Calu3 (cell line): ENCODE measurements at regions not wholly inside any gene's neighbourhood (a gene's known extent, or its start where the extent isn't known, plus 50 kb on each side); places are given as distances from the start of the nearest gene placed in this dataset.

Source experiments
- BruUV-seq: library from RNA; stranded (reverse); fragments of 400-500 nt; replicated peaks from 2 replicates; lab custom pipeline; 2021; lab: Mats Ljungman, UMichigan
- CTCF ChIA-PET: fragments of 300-600 bp; sonication (Branson Sonifier 250); formaldehyde crosslinking; loops from one replicate; lab custom pipeline; 2022; ENCODE audit warnings: antibody characterized with exemption; lab: Charles Lee
- DNase-seq: peaks from one replicate; pipeline ENCODE4 v3.0.0; 2022
- H3K27ac Mint-ChIP-seq: one replicate; pipeline ENCODE4 v1.8.0; 2022; ENCODE audit warnings: mixed read lengths; ENCODE audit not compliant: unreplicated experiment
- H3K27me3 Mint-ChIP-seq: one replicate; pipeline ENCODE4 v1.8.0; 2022; ENCODE audit warnings: mixed read lengths; ENCODE audit not compliant: unreplicated experiment
- H3K36me3 Mint-ChIP-seq: one replicate; pipeline ENCODE4 v1.8.0; 2022; ENCODE audit warnings: mild to moderate bottlenecking, moderate library complexity, mixed read lengths; ENCODE audit not compliant: insufficient read depth, unreplicated experiment
- H3K4me1 Mint-ChIP-seq: one replicate; pipeline ENCODE4 v1.8.0; 2022; ENCODE audit warnings: mild to moderate bottlenecking, low read depth, mixed read lengths; ENCODE audit not compliant: unreplicated experiment
- H3K4me3 Mint-ChIP-seq: one replicate; pipeline ENCODE4 v1.8.0; 2022; ENCODE audit warnings: mild to moderate bottlenecking, low read depth, moderate library complexity, mixed read lengths; ENCODE audit not compliant: unreplicated experiment
- H3K9me3 Mint-ChIP-seq: one replicate; pipeline ENCODE4 v1.8.0; 2022; ENCODE audit warnings: low read depth, mixed read lengths; ENCODE audit not compliant: unreplicated experiment
- intact Hi-C: fragments of 100-400 bp; cut with micrococcal nuclease; formaldehyde crosslinking; loops from one replicate; pipeline ENCODE4 v1.10.0; 2022; ENCODE audit not compliant: unreplicated experiment
- TF ChIP-seq, protein P1 (sequence below): fragments of 200-600 bp; IDR thresholded peaks from one replicate; pipeline ENCODE4 v1.8.0; 2022; ENCODE audit warnings: antibody characterized with exemption; ENCODE audit not compliant: unreplicated experiment

DNA sequence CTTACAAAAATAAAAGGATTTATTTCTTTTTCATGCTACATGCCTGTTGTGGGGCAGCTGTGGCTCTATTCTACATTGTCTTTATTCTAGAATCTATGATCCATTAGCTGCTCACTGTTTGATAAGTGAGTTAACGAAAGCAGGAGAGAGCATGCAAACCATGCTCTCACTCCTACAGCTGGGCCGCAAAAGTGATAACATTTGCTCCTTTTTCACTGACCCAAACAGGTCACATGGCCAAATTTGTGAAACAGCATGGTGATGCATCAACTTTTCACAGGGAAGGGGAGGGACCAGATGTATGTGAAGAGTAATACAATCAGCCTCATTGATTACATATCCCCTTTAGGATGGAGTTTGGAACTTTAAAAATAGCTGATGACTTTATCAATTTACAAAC lies 456.9 kb upstream of the SYT1 start:
- CTCF ChIA-PET, result no interaction called here
- H3K4me3 Mint-ChIP-seq, result no peak overlapping the region
- no peak overlapping the region for H3K27ac Mint-ChIP-seq
- DNase-seq, result no peak
- no TSS peak for BruUV-seq
- no peaks in the 10 kb centered on the region for H3K36me3 Mint-ChIP-seq
- H3K27me3 Mint-ChIP-seq, result no peaks in the 10 kb centered on the region
- TF ChIP-seq, protein P1, sequence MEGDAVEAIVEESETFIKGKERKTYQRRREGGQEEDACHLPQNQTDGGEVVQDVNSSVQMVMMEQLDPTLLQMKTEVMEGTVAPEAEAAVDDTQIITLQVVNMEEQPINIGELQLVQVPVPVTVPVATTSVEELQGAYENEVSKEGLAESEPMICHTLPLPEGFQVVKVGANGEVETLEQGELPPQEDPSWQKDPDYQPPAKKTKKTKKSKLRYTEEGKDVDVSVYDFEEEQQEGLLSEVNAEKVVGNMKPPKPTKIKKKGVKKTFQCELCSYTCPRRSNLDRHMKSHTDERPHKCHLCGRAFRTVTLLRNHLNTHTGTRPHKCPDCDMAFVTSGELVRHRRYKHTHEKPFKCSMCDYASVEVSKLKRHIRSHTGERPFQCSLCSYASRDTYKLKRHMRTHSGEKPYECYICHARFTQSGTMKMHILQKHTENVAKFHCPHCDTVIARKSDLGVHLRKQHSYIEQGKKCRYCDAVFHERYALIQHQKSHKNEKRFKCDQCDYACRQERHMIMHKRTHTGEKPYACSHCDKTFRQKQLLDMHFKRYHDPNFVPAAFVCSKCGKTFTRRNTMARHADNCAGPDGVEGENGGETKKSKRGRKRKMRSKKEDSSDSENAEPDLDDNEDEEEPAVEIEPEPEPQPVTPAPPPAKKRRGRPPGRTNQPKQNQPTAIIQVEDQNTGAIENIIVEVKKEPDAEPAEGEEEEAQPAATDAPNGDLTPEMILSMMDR, result no peak
- H3K4me1 Mint-ChIP-seq, result no peaks in the 10 kb centered on the region
- H3K9me3 Mint-ChIP-seq, result no peaks in the 10 kb centered on the region
- intact Hi-C loops, result no loop called here

DNA sequence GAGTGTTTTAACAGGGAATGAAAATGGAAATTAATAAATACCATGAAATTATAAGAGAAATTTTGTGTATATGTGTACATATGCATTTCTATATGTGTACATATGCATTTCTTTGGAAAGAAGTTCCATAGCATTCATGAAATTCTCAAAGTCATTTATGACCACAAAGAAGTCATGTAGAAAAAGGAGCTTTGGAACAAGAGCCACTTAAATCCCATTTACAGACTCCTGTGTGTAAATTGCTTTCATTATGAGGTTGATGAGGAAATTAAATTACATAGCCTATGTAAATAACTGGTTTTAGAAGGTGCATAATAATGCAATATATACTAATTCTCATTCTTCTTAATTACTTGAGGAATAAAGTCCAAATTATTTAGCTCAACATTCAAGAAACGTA lies 450.5 kb upstream of the SYT1 start:
- BruUV-seq, result no TSS peak
- Mint-ChIP-seq H3K27me3 (no peaks in the 10 kb centered on the region), H3K4me1 (no peaks in the 10 kb centered on the region), H3K4me3 (no peak overlapping the region), H3K9me3 (no peaks in the 10 kb centered on the region), H3K36me3 (no peaks in the 10 kb centered on the region), H3K27ac (no peak overlapping the region)
- TF ChIP-seq, protein P1, result no peak
- CTCF ChIA-PET, result no interaction called here
- no peak for DNase-seq
- intact Hi-C loops, result no loop called here

DNA sequence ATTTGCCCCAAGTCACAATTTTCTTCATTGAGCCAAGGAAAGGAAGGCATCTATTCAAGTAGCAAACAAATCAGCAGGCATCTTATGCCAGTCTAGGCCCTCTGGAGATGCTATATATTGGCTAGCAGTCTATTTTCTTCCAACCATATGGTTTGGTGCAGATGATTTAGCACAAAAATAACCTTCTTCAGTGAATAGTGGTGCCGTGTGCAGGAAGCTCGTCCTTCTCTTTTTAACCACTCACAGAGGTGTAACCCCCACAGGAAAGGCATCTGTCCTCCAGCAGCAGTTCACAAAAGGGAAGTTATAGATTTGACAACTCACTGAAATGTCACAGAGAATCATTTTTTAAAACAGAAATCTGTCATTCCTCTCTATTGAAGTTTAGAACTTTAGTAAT lies 445.7 kb upstream of the SYT1 start:
- Mint-ChIP-seq H3K4me1 (no peaks in the 10 kb centered on the region), H3K9me3 (no peaks in the 10 kb centered on the region), H3K27ac (no peak overlapping the region), H3K27me3 (no peaks in the 10 kb centered on the region), H3K36me3 (no peaks in the 10 kb centered on the region), H3K4me3 (no peak overlapping the region)
- no TSS peak for BruUV-seq
- DNase-seq, result no peak
- CTCF ChIA-PET, result no interaction called here
- intact Hi-C loops, result no loop called here
- TF ChIP-seq, protein P1, result no peak

DNA sequence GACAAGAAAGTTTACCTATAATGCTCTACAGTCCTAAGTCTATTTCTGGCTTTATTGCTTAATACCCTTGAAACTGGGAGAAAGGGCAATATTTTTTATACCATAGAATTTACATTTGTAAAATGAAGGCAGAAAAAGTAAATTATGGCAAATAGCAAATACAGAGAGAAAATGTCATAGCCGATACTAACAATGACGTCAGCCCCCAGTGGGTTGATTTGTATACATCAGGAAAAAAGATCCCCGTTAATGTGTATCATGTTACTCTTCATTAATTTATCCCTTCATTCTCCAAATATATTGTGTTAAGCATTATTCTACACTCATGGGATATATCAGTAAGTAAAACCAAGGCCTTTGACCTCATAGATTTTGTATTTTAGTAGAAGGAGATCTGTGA lies 445.1 kb upstream of the SYT1 start:
- no peaks in the 10 kb centered on the region for H3K36me3 Mint-ChIP-seq
- H3K27me3 Mint-ChIP-seq, result no peaks in the 10 kb centered on the region
- intact Hi-C loops, result no loop called here
- DNase-seq, result no peak
- H3K4me3 Mint-ChIP-seq, result no peak overlapping the region
- no peaks in the 10 kb centered on the region for H3K9me3 Mint-ChIP-seq
- no peak overlapping the region for H3K27ac Mint-ChIP-seq
- BruUV-seq, result no TSS peak
- CTCF ChIA-PET, result no interaction called here
- TF ChIP-seq, protein P1, result no peak
- H3K4me1 Mint-ChIP-seq, result no peaks in the 10 kb centered on the region
